CD4-positive, alpha-beta T cell (primary cell): ENCODE measurements at regions not wholly inside any gene's neighbourhood (a gene's known extent, or its start where the extent isn't known, plus 50 kb on each side); places are given as distances from the start of the nearest gene placed in this dataset.

Source experiments
- ATAC-seq: fragments of 200-7000 bp; cut with Tn5 transposase; one replicate; pipeline ENCODE4 v1.10.0; 2022; ENCODE audit warnings: mild to moderate bottlenecking; ENCODE audit not compliant: poor library complexity
- CTCF ChIA-PET: fragments of 350-600 bp; sonication (Branson Sonifier 250); formaldehyde crosslinking; loops from one replicate; lab custom pipeline; 2021; ENCODE audit warnings: antibody characterized with exemption, inconsistent platforms; lab: Charles Lee
- POLR2A ChIA-PET: fragments of 350-600 bp; sonication (Branson Sonifier 250); formaldehyde crosslinking; loops from one replicate; lab custom pipeline; 2021; ENCODE audit warnings: antibody characterized with exemption, inconsistent platforms; lab: Charles Lee
- DNase-seq, 14 experiments: peaks; one replicate each; pipeline ENCODE4 v3.0.0-alpha.2; 2013 to 2020; ENCODE audit warnings: mixed read lengths in 2 of 14
- H3K27ac ChIP-seq, 2 donors: one replicate each; pipeline versions ENCODE4 v1.5.1 to v1.7.0; 2013; ENCODE audit warnings: low read length in 2 of 2, low read depth in 1 of 2, mild to moderate bottlenecking in 1 of 2
- H3K27me3 ChIP-seq, 2 experiments: 1 replicate in 1 of 2; 2 replicates in 1 of 2; pipeline versions ENCODE4 v1.6.1 to v1.7.0; 2013; ENCODE audit warnings: low read length in 2 of 2, control low read depth in 1 of 2, mild to moderate bottlenecking in 1 of 2, moderate library complexity in 1 of 2; ENCODE audit not compliant: insufficient read depth in 2 of 2, control insufficient read depth in 1 of 2
- H3K36me3 ChIP-seq: one replicate; pipeline ENCODE4 v1.6.1; 2013; ENCODE audit warnings: low read length, control low read depth; ENCODE audit not compliant: insufficient read depth
- H3K4me1 ChIP-seq: one replicate; pipeline ENCODE4 v1.6.1; 2013; ENCODE audit warnings: low read length, control low read depth; ENCODE audit not compliant: insufficient read depth
- H3K4me3 ChIP-seq: one replicate; pipeline ENCODE4 v1.5.1; 2013; ENCODE audit warnings: mild to moderate bottlenecking, low read length, moderate library complexity
- H3K9me3 ChIP-seq, 2 experiments: 1 replicate in 1 of 2; 2 replicates in 1 of 2; pipeline versions ENCODE4 v1.6.1 to v1.7.0; 2013; ENCODE audit warnings: low read length in 2 of 2, mild to moderate bottlenecking in 2 of 2, control low read depth in 1 of 2, moderate library complexity in 1 of 2; ENCODE audit not compliant: control insufficient read depth in 1 of 2, insufficient read depth in 1 of 2
- H3K27ac Mint-ChIP-seq: one replicate; pipeline ENCODE4 v1.8.0; 2020; ENCODE audit warnings: mixed read lengths
- H3K27me3 Mint-ChIP-seq: one replicate; pipeline ENCODE4 v1.8.0; 2021; ENCODE audit warnings: mixed read lengths
- H3K36me3 Mint-ChIP-seq: one replicate; pipeline ENCODE4 v1.8.0; 2021; ENCODE audit warnings: low read depth, mixed read lengths
- H3K4me1 Mint-ChIP-seq: one replicate; pipeline ENCODE4 v1.8.0; 2021; ENCODE audit warnings: low read depth, mixed read lengths
- H3K4me3 Mint-ChIP-seq: one replicate; pipeline ENCODE4 v1.8.0; 2020; ENCODE audit warnings: mild to moderate bottlenecking, mixed read lengths
- H3K9me3 Mint-ChIP-seq: one replicate; pipeline ENCODE4 v1.8.0; 2020; ENCODE audit warnings: mixed read lengths
- intact Hi-C, 2 experiments: fragments of 100-400 bp; cut with DNase I in 1 of 2; cut with micrococcal nuclease in 1 of 2; formaldehyde crosslinking; loops; one replicate each; pipeline versions ENCODE4 v1.15.1 to v1.9.0; 2023 to 2025; cut with DNase I, micrococcal nuclease
- TF ChIP-seq, protein P1 (sequence below): fragments of 200-600 bp; IDR thresholded peaks from one replicate; pipeline ENCODE4 v1.8.0; 2022; ENCODE audit warnings: antibody characterized with exemption, mild to moderate bottlenecking

DNA sequence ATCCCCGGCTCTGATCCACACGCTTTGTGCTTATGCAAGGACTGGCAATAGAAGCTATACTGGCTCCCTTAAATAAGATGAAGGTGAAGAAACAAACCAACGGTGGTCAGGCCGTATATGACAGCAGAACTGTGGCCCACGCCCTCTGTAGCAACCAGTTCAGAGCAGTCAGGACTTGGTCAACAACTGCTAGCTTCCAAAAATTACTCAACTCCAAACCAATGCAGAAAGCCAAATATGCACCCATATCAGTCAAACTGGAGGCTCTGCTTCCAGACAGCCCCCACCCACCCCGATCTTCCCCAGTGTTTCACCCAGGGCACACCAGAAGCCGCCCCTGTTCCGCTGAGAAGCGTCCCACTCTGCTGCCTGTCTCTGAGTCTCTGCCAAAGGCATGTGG, 222.3 kb upstream of the MGMT start:
- no peak overlapping the region for H3K27ac Mint-ChIP-seq
- no peaks in the 10 kb centered on the region for H3K27me3 ChIP-seq
- DNase-seq: no peak
- H3K27me3 Mint-ChIP-seq: no peaks in the 10 kb centered on the region
- H3K36me3 Mint-ChIP-seq: no peaks in the 10 kb centered on the region
- no peak overlapping the region for H3K4me3 Mint-ChIP-seq
- H3K36me3 ChIP-seq: no peaks in the 10 kb centered on the region
- no peak overlapping the region for H3K4me3 ChIP-seq
- TF ChIP-seq, protein P1, sequence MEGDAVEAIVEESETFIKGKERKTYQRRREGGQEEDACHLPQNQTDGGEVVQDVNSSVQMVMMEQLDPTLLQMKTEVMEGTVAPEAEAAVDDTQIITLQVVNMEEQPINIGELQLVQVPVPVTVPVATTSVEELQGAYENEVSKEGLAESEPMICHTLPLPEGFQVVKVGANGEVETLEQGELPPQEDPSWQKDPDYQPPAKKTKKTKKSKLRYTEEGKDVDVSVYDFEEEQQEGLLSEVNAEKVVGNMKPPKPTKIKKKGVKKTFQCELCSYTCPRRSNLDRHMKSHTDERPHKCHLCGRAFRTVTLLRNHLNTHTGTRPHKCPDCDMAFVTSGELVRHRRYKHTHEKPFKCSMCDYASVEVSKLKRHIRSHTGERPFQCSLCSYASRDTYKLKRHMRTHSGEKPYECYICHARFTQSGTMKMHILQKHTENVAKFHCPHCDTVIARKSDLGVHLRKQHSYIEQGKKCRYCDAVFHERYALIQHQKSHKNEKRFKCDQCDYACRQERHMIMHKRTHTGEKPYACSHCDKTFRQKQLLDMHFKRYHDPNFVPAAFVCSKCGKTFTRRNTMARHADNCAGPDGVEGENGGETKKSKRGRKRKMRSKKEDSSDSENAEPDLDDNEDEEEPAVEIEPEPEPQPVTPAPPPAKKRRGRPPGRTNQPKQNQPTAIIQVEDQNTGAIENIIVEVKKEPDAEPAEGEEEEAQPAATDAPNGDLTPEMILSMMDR: no peak
- peaks cover 0 to 10% of the 10 kb centered on the region in 2 experiments for H3K9me3 ChIP-seq
- intact Hi-C loops: no loop called here
- ATAC-seq: no peak
- no peaks in the 10 kb centered on the region for H3K4me1 ChIP-seq
- no peak overlapping the region for H3K27ac ChIP-seq
- ChIA-PET CTCF (no interaction called here), POLR2A (no interaction called here)
- H3K4me1 Mint-ChIP-seq: no peaks in the 10 kb centered on the region
- no peaks in the 10 kb centered on the region for H3K9me3 Mint-ChIP-seq

DNA sequence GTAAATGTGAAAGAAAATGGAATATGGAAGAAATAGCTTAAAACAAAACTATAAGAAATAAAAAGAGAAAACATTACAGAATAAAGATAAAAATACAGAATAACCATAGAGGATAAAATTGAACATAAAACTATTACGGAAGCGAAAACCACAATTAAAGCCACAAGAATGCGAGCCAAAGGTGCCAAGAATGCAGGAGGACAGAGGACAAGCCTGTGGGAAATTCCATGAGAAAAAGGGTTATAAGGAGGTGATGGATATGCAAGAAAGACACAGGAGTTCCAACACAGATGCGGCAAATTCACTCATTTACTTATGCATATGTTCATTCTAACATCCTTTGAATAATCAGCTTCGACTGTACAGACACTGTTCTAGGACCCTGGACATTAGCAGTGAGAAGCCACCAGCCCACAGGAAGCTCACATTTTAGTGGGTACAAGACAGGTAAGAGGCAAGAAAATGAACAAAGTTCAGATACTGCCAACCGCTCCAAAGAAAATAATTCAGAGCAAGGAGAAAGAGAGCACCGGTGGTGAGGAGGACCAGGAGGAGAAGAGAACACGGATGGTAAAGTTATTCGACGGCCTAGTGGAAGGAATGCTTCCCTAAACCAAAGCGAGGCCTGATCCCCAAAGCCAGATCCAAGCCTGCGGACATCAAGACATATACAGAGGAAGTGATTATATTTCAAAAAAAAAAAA, 213.7 kb upstream of the MGMT start:
- H3K4me1 Mint-ChIP-seq: no peaks in the 10 kb centered on the region
- H3K36me3 ChIP-seq: no peaks in the 10 kb centered on the region
- intact Hi-C loops: no loop called here
- H3K27ac Mint-ChIP-seq: no peak overlapping the region
- H3K4me3 Mint-ChIP-seq: no peak overlapping the region
- no peaks in the 10 kb centered on the region for H3K36me3 Mint-ChIP-seq
- H3K4me3 ChIP-seq: no peak overlapping the region
- H3K27me3 ChIP-seq: no peaks in the 10 kb centered on the region
- H3K9me3 ChIP-seq: peaks cover 0 to 3% of the 10 kb centered on the region in 2 experiments
- H3K27me3 Mint-ChIP-seq: no peaks in the 10 kb centered on the region
- ChIA-PET CTCF (no interaction called here), POLR2A (no interaction called here)
- DNase-seq (no peak), ATAC-seq (no peak)
- TF ChIP-seq, protein P1: no peak
- H3K9me3 Mint-ChIP-seq: peaks cover 2% of the 10 kb centered on the region
- H3K4me1 ChIP-seq: no peaks in the 10 kb centered on the region
- no peak overlapping the region for H3K27ac ChIP-seq

DNA sequence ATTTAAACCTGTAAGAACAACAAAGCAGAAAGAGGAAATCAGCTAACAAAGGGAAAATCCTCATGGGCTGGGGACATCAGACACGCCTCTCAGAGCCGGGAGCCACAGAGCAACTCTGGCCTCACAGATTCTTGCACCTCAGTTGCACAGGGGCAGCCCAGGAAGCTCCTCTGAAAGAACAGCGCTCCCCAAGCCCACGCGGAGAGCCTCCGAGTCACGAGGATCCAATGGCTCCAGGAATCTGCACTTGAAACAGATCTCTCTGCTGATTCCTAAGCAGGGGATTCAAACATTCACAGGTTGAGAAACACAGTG, 213.2 kb upstream of the MGMT start:
- no peak overlapping the region for H3K27ac ChIP-seq
- H3K4me1 ChIP-seq: no peaks in the 10 kb centered on the region
- Mint-ChIP-seq H3K36me3 (no peaks in the 10 kb centered on the region), H3K4me1 (no peaks in the 10 kb centered on the region), H3K27ac (no peak overlapping the region), H3K4me3 (no peak overlapping the region), H3K27me3 (no peaks in the 10 kb centered on the region), H3K9me3 (peaks cover 2% of the 10 kb centered on the region)
- intact Hi-C loops: no loop called here
- H3K4me3 ChIP-seq: no peak overlapping the region
- ATAC-seq: no peak
- H3K27me3 ChIP-seq: no peaks in the 10 kb centered on the region
- ChIA-PET CTCF (no interaction called here), POLR2A (no interaction called here)
- peaks cover 0 to 3% of the 10 kb centered on the region in 2 experiments for H3K9me3 ChIP-seq
- no peaks in the 10 kb centered on the region for H3K36me3 ChIP-seq
- TF ChIP-seq, protein P1: no peak
- DNase-seq: no peak
